ENCODE measurements at regions not wholly inside any gene's neighbourhood (a gene's known extent, or its start where the extent isn't known, plus 50 kb on each side); places are given as distances from the start of the nearest gene placed in this dataset.
"Not testable (repeated sequence)": the region's sequence is repeated elsewhere in the genome, so short reads cannot be mapped to it uniquely, and the experiment has no call there.

DNA sequence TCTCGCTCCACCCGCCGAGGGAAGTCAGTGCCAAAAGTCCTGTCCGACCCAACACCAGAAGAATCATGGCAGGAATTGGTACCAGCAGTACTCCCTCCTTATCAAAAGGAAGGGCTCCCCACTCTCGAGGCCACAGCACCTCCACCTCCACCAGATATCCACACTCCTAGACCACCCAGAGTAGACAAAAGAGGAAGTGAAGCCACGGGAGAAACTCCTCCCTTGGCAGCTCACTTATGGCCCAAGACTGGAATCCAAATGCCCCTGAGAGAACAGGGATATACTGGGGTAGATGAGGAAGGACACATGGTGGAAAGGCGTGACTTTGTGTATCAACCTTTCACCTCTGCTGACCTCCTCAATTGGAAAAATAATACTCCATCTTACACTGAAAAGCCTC, 363.7 kb upstream of the TCF4 start:
- H3K4me3 Mint-ChIP-seq; H3K4me1 Mint-ChIP-seq; H3K36me3 Mint-ChIP-seq (ENCODE audit: low read depth); DNase-seq; H3K27ac Mint-ChIP-seq; H3K9me3 Mint-ChIP-seq; H3K27me3 Mint-ChIP-seq; intact Hi-C loops (cut with micrococcal nuclease): not testable (repeated sequence)

- no peaks in the 10 kb centered on the region for H3K36me3 Mint-ChIP-seq (ENCODE audit: low read depth)
- H3K27ac Mint-ChIP-seq, result no peak overlapping the region
- H3K4me1 Mint-ChIP-seq, result no peaks in the 10 kb centered on the region
- intact Hi-C loops (cut with micrococcal nuclease), result no loop called here
- no peak for DNase-seq
- H3K9me3 Mint-ChIP-seq, result no peaks in the 10 kb centered on the region
- no peaks in the 10 kb centered on the region for H3K27me3 Mint-ChIP-seq
- no peak overlapping the region for H3K4me3 Mint-ChIP-seq
Measured at GRCh38 chr18:55950379-55951166, 362.6 kb upstream of the TCF4 start.

DNA sequence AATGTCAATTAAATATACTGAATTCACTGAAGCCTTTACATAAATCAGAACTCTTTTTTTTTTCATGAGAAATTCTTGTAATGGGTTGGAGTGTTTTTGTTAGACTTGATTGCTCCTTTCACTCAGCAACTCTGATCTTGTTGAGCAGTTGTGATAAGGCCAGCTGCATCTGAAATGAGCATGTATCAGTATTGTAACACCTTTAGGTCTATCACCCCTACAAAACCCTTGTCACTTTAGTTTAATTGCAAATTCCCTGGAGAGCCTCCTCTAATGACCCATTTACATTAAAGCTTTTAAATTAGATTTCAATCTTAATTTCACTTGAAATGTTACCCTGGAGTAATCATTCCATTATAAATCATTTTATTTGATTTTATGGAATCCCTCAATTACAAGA, 346.8 kb upstream of the TCF4 start:
- no peaks in the 10 kb centered on the region for H3K36me3 Mint-ChIP-seq (ENCODE audit: low read depth)
- no peaks in the 10 kb centered on the region for H3K27me3 Mint-ChIP-seq
- no peaks in the 10 kb centered on the region for H3K4me1 Mint-ChIP-seq
- DNase-seq, result no peak
- peaks cover 4% of the 10 kb centered on the region for H3K9me3 Mint-ChIP-seq
- no peak overlapping the region for H3K27ac Mint-ChIP-seq
- intact Hi-C loops (cut with micrococcal nuclease), result no loop called here
- no peak overlapping the region for H3K4me3 Mint-ChIP-seq

- DNase-seq, result no peak
- Mint-ChIP-seq H3K36me3 (ENCODE audit: low read depth) (no peaks in the 10 kb centered on the region), H3K27ac (no peak overlapping the region), H3K9me3 (no peaks in the 10 kb centered on the region), H3K4me3 (no peak overlapping the region), H3K4me1 (no peaks in the 10 kb centered on the region), H3K27me3 (no peaks in the 10 kb centered on the region)
- intact Hi-C loops (cut with micrococcal nuclease), result no loop called here
Measured at GRCh38 chr18:55932675-55933074, 344.7 kb upstream of the TCF4 start.

DNA sequence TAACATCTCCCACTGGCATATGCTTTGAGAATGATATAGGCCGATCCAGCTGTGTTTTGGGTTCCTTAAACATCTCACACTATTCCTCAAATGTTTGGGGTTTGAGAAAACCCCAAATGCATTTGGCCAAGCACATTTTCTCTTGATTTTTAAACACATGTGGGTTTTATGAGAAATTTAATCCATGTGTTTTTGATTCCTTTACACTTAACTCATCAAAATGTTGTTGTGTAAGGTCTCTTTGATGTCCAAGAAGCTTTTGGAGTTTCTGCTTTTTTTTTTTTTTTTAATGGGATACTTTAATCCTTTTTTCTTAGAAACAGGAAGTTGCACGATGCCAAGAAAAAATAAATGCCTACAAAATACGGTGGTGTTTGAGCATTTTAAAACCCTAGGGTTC, 339.8 kb upstream of the TCF4 start:
- Mint-ChIP-seq H3K4me1 (no peaks in the 10 kb centered on the region), H3K27me3 (no peaks in the 10 kb centered on the region), H3K27ac (no peak overlapping the region), H3K9me3 (no peaks in the 10 kb centered on the region), H3K36me3 (ENCODE audit: low read depth) (no peaks in the 10 kb centered on the region), H3K4me3 (no peak overlapping the region)
- intact Hi-C loops (cut with micrococcal nuclease), result no loop called here
- DNase-seq, result no peak

DNA sequence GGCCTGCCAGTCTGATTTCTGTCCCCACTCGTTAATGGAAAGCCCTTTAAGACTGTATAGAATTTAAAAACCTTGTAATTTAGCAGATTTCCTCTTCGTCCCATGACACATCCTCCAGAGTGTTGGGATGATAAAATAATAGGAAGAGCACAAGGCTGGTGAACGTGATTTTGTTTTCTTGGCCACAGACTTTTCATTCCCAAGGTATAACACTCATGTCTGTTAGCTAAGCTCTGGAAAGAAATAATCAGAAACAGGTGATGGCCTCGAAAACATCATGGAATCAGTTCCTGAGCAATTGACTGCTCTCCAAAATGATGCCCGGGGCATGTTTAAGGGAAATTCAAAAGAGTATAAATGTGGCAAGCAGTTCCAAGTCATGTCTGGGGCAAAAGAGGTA, 337.8 kb upstream of the TCF4 start:
- Mint-ChIP-seq H3K4me1 (no peaks in the 10 kb centered on the region), H3K9me3 (no peaks in the 10 kb centered on the region), H3K27ac (no peak overlapping the region), H3K27me3 (no peaks in the 10 kb centered on the region), H3K36me3 (ENCODE audit: low read depth) (no peaks in the 10 kb centered on the region), H3K4me3 (no peak overlapping the region)
- no peak for DNase-seq
- intact Hi-C loops (cut with micrococcal nuclease), result no loop called here

DNA sequence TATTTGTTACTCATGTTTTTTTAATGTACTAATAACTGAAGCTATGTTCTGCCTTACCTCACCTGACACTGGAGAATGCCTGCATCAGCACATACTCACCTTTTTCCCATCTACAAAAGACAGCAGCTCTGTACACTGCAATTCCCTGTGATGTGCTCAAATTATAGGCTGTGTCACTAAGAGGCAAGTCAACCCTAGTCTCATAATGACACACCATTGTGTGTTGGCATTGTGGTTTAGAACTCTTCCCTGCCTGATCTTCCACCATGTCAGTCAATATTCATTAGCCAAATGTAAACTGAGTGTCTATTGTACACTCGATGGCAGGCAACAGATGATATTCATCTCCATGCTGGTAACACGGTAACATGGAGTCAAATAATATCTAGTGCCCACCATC, 332.1 kb upstream of the TCF4 start:
- no peak for DNase-seq
- intact Hi-C loops (cut with micrococcal nuclease), result no loop called here
- no peak overlapping the region for H3K4me3 Mint-ChIP-seq
- H3K4me1 Mint-ChIP-seq, result no peaks in the 10 kb centered on the region
- no peaks in the 10 kb centered on the region for H3K36me3 Mint-ChIP-seq (ENCODE audit: low read depth)
- no peak overlapping the region for H3K27ac Mint-ChIP-seq
- H3K9me3 Mint-ChIP-seq, result no peaks in the 10 kb centered on the region
- no peaks in the 10 kb centered on the region for H3K27me3 Mint-ChIP-seq

- Mint-ChIP-seq H3K36me3 (ENCODE audit: low read depth) (no peaks in the 10 kb centered on the region), H3K9me3 (no peaks in the 10 kb centered on the region), H3K27ac (no peak overlapping the region), H3K4me1 (no peaks in the 10 kb centered on the region), H3K27me3 (no peaks in the 10 kb centered on the region), H3K4me3 (no peak overlapping the region)
- DNase-seq, result no peak
- intact Hi-C loops (cut with micrococcal nuclease), result no loop called here
Measured at GRCh38 chr18:55918444-55918843, 330.5 kb upstream of the TCF4 start.

- intact Hi-C loops (cut with micrococcal nuclease), result no loop called here
- no peaks in the 10 kb centered on the region for H3K27me3 Mint-ChIP-seq
- no peak overlapping the region for H3K27ac Mint-ChIP-seq
- H3K9me3 Mint-ChIP-seq, result no peaks in the 10 kb centered on the region
- no peaks in the 10 kb centered on the region for H3K36me3 Mint-ChIP-seq (ENCODE audit: low read depth)
- no peak overlapping the region for H3K4me3 Mint-ChIP-seq
- no peak for DNase-seq
- H3K4me1 Mint-ChIP-seq, result no peaks in the 10 kb centered on the region
Measured at GRCh38 chr18:55912919-55913318, 324.9 kb upstream of the TCF4 start.

GRCh38 chr18:55912071-55912470, 324.1 kb upstream of the TCF4 start:
- H3K36me3 Mint-ChIP-seq (ENCODE audit: low read depth), result no peaks in the 10 kb centered on the region
- no peaks in the 10 kb centered on the region for H3K27me3 Mint-ChIP-seq
- H3K27ac Mint-ChIP-seq, result no peak overlapping the region
- no peaks in the 10 kb centered on the region for H3K9me3 Mint-ChIP-seq
- no peak for DNase-seq
- intact Hi-C loops (cut with micrococcal nuclease), result no loop called here
- H3K4me1 Mint-ChIP-seq, result no peaks in the 10 kb centered on the region
- no peak overlapping the region for H3K4me3 Mint-ChIP-seq

GRCh38 chr18:55910296-55910695, 322.3 kb upstream of the TCF4 start:
- H3K36me3 Mint-ChIP-seq (ENCODE audit: low read depth), result no peaks in the 10 kb centered on the region
- H3K4me1 Mint-ChIP-seq, result peaks cover 2% of the 10 kb centered on the region
- H3K4me3 Mint-ChIP-seq, result no peak overlapping the region
- H3K27me3 Mint-ChIP-seq, result no peaks in the 10 kb centered on the region
- no peak overlapping the region for H3K27ac Mint-ChIP-seq
- intact Hi-C loops (cut with micrococcal nuclease), result no loop called here
- DNase-seq, result no peak
- no peaks in the 10 kb centered on the region for H3K9me3 Mint-ChIP-seq

DNA sequence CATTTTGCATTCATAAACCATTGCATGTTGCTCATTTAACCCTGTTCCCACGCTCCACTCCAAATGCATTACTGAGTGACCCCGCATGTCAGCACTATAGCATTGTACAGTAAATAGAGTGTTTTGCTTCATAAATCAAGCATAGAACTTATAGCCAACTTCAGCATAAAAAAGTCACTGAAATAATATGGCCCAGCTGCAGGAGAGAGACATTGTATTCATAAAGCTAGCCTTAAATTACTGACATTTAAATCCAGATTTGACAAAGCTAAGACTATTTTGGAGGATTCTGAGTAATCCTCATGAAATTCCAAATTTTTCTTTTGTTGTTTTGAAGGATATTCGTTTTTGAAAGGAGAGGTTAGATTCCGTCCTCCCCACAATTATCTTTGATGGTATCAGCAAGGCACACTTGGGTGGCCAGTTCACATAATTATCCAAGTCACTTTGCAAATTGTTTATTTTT, 320.9 kb upstream of the TCF4 start:
- DNase-seq, result no peak
- Mint-ChIP-seq H3K9me3 (no peaks in the 10 kb centered on the region), H3K27me3 (no peaks in the 10 kb centered on the region), H3K27ac (no peak overlapping the region), H3K36me3 (ENCODE audit: low read depth) (no peaks in the 10 kb centered on the region), H3K4me1 (peaks cover 2% of the 10 kb centered on the region), H3K4me3 (no peak overlapping the region)
- intact Hi-C loops (cut with micrococcal nuclease), result no loop called here

- H3K36me3 Mint-ChIP-seq (ENCODE audit: low read depth), result no peaks in the 10 kb centered on the region
- H3K27me3 Mint-ChIP-seq, result no peaks in the 10 kb centered on the region
- H3K27ac Mint-ChIP-seq, result no peak overlapping the region
- no peak for DNase-seq
- H3K9me3 Mint-ChIP-seq, result no peaks in the 10 kb centered on the region
- intact Hi-C loops (cut with micrococcal nuclease), result no loop called here
- H3K4me1 Mint-ChIP-seq, result peaks cover 2% of the 10 kb centered on the region
- no peak overlapping the region for H3K4me3 Mint-ChIP-seq
Measured at GRCh38 chr18:55907453-55908175, 319.6 kb upstream of the TCF4 start.

DNA sequence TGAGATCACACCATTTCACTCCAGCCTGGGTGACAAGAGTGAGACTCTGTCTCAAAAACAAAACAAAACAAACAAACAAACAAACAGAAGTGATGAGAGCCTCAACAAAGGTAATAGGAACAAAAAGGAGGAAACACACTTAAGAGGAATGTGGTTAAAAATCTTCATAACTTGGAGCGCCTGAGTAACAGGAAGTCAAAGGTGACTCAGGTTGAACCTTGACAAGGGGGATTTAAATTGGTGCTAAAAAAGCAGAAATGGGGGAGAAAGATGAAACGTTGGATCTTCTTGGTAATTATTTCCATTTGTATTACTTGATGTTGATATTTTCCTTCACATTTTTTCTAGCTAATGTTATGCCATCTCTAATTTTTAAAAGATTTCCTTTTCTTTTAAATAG, 318.5 kb upstream of the TCF4 start:
- peaks cover 2% of the 10 kb centered on the region for H3K4me1 Mint-ChIP-seq
- no peak overlapping the region for H3K27ac Mint-ChIP-seq
- H3K36me3 Mint-ChIP-seq (ENCODE audit: low read depth), result no peaks in the 10 kb centered on the region
- intact Hi-C loops (cut with micrococcal nuclease), result no loop called here
- no peaks in the 10 kb centered on the region for H3K9me3 Mint-ChIP-seq
- no peak for DNase-seq
- H3K27me3 Mint-ChIP-seq, result no peaks in the 10 kb centered on the region
- no peak overlapping the region for H3K4me3 Mint-ChIP-seq

All from activated CD4-positive, alpha-beta T cell treated with anti-CD3 and anti-CD28 coated beads, Interleukin-2, amount 10 ng/mL, durations not matched to agents 24 days and 14 days (primary cell).